Fibroblast of skin of right quadriceps (primary cell): ENCODE measurements at regions not wholly inside any gene's neighbourhood (a gene's known extent, or its start where the extent isn't known, plus 50 kb on each side); places are given as distances from the start of the nearest gene placed in this dataset.
"Not testable (repeated sequence)": the region's sequence is repeated elsewhere in the genome, so short reads cannot be mapped to it uniquely, and the experiment has no call there.

ENCODE experiments used
- DNase-seq: peaks from one replicate; pipeline ENCODE4 v3.0.0-alpha.2; 2013

GRCh38 chr12:93223440-93224426 lies 154.0 kb upstream of the NUDT4 start:
- peak; percentile 52 for DNase-seq

DNA sequence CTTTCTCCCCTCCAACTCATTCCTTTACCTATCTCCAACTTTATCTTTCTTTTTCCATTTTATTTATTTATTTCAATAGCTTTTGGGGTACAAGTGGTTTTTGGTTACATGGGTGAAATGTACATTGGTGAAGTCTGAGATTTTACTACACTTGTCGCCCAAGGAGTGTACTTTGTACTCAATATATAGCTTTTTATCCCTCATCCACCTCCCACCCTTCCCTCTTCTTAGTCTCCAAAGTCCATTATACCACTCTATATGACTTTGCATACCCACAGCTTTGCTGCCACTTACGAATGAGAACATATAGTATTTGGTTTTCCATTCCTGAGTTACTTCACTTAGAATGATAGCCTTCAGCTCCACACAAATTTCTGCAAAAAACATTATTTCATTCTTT lies 152.6 kb upstream of the NUDT4 start:
- DNase-seq: no peak

DNA sequence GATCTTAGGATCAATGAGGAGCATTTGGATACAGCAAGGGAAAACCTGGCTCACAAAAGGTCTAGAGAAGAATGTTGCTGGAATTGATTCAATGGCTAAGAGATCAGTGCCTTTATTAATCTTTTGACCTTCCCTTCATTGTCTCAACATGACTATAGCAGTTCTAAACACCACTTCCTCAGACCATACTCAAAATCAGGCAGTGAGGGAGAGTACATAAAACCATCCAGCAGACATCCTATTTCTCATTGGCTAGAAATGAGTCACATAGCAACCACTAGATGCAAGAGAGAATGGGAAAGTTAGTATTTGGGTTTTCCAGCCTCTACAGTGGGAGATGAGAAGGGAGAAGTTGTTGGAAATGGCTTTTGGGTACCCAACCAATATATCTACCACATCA lies 151.4 kb upstream of the NUDT4 start:
- DNase-seq: no peak

DNA sequence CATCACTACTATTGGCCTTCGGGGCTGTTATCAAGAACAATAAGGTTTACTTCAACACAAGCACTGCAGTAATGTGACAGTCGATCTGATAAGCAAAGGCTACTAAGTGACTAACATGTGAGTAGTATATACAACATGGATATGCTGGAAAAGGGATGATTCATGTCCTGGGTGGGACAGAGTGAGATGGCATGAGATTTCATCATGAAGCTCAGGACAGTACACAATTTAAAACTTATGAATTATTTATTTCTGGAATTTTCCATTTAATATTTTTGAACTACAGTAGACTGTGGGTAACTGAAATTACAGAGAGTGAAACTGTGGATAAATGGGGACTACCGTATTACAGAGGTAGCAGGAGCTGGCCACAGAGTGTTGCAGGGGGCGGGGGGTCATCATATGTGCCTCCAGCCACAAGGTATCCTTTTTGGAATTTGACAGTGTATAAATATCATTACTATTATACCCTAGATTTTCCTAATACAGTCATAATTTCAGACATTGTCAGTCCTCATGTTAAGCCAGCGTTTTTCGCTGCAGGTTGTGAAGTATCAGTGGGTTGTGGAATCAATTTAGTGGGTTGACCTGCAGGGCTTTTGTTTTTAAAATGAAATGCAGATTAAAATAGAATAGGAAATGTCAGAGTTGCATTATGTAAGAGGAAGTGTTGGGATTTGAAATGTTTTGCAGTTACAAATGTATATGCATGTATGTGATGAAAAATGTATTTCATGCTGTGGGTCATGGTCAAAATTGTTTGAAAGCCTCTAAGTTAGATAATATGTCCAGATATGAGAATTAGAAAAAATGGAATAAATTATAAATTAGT lies 148.0 kb upstream of the NUDT4 start:
- DNase-seq: peak; percentile 86

- DNase-seq: no peak
These were observed 147.4 kb upstream of the NUDT4 start for GRCh38 chr12:93230326-93230720.

DNA sequence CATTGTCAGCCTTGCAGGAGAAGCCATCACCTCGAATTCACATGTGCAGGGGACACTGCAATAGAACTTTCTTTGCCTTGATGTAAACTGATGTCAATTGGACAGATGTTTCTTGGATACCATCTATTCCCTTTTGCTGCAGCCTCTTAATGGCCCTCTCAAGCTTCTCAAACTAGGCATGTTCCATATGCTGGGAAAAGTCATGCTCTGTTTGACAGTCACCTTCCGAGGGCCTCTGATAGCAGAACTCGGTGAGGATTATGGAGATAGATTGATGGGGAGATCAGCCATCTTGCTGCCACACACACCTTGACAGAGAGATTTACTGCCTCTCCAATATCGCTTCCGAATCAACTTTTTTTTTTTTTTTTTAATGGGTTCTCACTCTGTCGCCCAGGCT lies 145.8 kb upstream of the NUDT4 start:
- DNase-seq: no peak

DNA sequence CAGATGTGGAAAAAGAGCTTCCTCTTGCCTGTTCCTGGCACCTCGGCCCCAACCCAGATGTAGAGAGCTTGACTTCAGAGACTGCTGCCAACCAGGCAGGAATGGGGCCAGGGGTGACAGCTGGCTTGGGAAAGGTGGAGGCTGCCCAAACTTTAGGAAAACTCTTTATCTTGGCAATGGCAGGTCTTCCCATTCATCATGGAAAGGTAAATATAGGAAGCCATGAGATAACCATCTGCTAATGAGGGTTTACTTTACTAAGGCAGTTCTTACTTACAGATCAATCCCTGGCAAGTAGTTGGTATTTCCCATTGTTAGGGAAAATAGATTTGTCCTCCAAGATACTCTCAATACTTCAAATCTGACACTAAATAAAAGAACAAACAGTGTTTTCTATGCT lies 143.1 kb upstream of the NUDT4 start:
- no peak for DNase-seq

DNA sequence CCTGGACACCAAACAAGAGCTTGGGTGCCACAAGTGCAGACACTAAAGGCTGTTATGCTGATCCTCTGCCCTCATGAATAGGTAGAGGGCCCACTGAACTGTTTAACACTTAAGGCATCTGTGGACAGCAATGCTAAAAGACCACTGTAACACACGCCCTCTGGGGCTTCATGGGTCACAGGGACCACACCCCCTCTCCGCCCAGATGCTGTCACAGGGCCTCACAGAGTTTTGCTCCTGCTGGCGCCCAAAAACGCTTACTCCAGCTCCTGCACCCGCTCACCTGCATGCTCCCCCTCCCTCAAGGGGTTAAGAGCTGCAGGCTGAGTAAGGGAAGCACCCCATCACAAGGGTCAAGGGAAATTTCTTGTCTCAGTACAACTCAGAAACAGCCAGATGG lies 141.8 kb upstream of the NUDT4 start:
- DNase-seq: no peak

DNA sequence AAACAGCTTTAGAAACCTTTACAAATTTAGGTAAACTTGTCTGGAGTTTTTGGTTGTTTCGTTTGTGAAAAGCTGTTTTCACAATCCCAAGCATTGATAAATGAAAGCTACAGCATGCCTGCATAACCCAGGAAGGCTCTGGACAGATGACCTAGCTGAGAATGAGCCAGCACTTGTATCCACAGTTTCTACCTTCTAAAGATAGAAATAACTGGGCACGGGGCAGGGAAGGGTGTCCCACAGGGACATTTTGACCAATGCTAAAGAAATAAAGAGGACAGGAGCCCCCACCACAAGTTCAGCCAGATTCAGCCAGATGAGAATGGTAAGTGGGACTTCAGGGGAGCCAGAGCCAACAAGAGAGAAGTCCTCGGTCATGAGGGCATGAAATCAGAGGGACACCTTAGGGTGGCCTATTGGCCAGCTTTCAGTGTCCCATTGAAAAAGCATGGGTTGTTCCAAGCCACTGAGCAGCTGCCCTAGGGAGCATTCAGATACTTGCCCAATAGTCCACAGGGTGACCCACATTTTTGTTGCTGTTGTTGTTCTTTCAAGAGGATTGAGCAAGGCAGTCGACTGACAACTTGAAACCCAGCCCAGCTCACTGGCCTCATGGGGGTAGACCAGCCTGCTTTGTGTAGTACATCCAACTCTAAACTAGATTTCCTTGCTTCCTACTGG lies 140.3 kb upstream of the NUDT4 start:
- DNase-seq: no peak

- DNase-seq: not testable (repeated sequence)
These were observed 139.0 kb upstream of the NUDT4 start for GRCh38 chr12:93238512-93239262.

DNA sequence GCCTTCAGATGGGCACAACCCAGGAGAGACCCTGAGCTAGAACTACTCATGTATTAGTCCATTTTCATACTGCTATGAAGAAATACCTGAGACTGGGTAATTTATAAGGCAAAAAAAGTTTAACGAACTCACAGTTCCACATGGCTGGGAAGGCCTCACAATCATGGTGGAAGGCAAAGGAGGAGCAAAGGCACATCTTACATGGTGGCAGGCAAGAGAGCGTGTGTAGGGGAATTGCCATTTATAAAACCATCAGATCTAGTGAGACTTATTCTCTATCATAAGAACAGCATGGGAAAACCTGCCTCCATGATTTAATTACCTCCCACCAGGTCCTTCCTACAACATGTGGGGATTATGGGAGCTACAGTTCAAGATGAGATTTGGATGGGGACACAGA lies 137.9 kb upstream of the NUDT4 start:
- not testable (repeated sequence) for DNase-seq

DNA sequence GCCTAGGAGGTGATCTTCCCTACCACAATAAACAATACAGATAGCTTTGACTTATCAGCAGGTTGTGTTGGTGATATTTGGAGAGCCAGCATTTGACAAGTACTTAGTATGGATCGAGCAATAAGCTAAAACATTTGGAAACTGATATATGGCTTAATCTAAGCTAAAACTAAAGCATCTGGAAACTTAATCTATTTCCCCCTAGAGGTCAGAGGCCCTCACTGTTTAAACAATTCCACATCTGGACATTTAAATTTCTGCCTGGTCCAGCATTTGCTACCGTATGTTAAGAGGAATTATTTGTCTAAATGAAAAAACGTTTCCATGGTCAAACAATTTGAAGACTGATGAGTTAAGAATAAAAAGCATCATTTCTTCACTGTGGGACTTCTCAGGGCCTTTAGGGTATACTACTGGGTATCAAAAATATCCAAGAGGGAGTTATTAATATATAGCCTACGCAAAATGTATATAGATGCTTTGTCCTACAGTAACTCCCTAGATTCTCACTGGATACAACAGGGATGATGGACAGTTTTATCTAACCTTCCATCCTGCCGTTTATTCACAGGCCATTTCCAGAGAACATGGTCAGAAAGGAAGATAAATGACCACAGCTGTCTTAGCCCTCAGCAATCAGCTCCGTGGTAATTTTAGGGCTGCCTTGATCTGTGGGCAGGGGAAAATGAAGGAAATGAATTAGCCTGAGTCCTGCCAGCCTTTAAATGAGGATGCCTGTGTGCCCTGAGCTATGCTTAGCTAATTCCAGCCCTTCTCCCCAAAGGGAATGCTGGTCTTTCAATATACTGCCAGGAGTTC lies 135.4 kb upstream of the NUDT4 start:
- DNase-seq: no peak

- no peak for DNase-seq
These were observed 134.4 kb upstream of the NUDT4 start for GRCh38 chr12:93243382-93243688.

GRCh38 chr12:93243689-93244513 lies 133.8 kb upstream of the NUDT4 start:
- peak; percentile 78 for DNase-seq

DNA sequence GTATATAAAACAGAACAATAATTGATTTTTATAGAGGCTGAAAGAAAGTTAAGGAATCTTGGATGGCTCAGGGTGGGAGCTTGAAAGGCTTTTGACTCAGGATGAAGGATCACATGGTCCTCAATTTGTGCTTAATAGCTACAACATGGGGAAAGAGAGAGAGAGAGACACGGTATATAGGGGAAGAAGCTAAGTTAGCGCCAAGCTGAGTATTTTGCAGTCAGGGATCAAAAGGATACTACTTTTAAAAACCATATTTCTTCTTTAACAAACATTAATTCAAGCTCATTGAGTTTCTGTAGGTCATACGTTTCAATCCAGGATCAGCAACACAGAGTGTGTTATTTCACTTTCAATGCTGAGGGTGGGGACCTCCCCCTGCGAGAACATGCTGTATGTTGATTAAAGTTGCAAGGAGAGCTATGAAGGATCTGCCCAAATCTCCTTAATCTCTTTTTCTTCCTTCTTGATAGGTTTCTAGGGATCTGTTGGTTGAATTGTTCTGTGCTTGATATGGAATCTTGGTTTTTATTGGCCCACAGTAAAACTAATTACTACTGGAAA lies 133.1 kb upstream of the NUDT4 start:
- no peak for DNase-seq

- no peak for DNase-seq
These were observed 132.2 kb upstream of the NUDT4 start for GRCh38 chr12:93245543-93245942.

- no peak for DNase-seq
These were observed 130.3 kb upstream of the NUDT4 start for GRCh38 chr12:93247313-93247991.

- DNase-seq: no peak
These were observed 125.5 kb upstream of the NUDT4 start for GRCh38 chr12:93252221-93252620.

- no peak for DNase-seq
These were observed 122.8 kb upstream of the NUDT4 start for GRCh38 chr12:93254911-93255310.
